HEK293T (cell line): ENCODE measurements at regions not wholly inside any gene's neighbourhood (a gene's known extent, or its start where the extent isn't known, plus 50 kb on each side); places are given as distances from the start of the nearest gene placed in this dataset.
"Not testable (repeated sequence)": the region's sequence is repeated elsewhere in the genome, so short reads cannot be mapped to it uniquely, and the experiment has no call there.

Experiments
- CTCF ChIA-PET: fragments of 350-600 bp; formaldehyde crosslinking; extraction: SDS; loops from one replicate; lab custom pipeline; 2021; ENCODE audit warnings: antibody characterized with exemption, inconsistent platforms; lab: Yijun Ruan, JAX
- POLR2A ChIA-PET: fragments of 350-600 bp; formaldehyde crosslinking; extraction: SDS; loops from one replicate; lab custom pipeline; 2020; ENCODE audit warnings: antibody characterized with exemption, inconsistent platforms; lab: Yijun Ruan, JAX
- DNase-seq: peaks from one replicate; pipeline ENCODE4 v3.0.0; 2012; ENCODE audit warnings: mixed read lengths; ENCODE audit errors: extremely low spot score
- ARNT ChIP-seq: fragments of 450-650 bp; IDR thresholded peaks from 2 replicates; pipeline ENCODE4 v1.6.1; 2017; ENCODE audit warnings: mild to moderate bottlenecking
- BHLHE40 ChIP-seq: fragments of 450-650 bp; IDR thresholded peaks from 2 replicates; pipeline ENCODE4 v1.6.1; 2016; ENCODE audit warnings: mild to moderate bottlenecking, moderate library complexity, borderline replicate concordance
- CTBP1 ChIP-seq: fragments of 450-650 bp; IDR thresholded peaks from 2 replicates; pipeline ENCODE4 v1.6.1; 2016; ENCODE audit warnings: borderline replicate concordance
- ELF4 ChIP-seq: fragments of 450-650 bp; IDR thresholded peaks from 2 replicates; pipeline ENCODE4 v1.6.1; 2017; ENCODE audit warnings: antibody characterized with exemption
- FOXA1 ChIP-seq: fragments of 450-650 bp; IDR thresholded peaks from 2 replicates; pipeline ENCODE4 v1.6.1; 2016; ENCODE audit warnings: mild to moderate bottlenecking
- FOXK2 ChIP-seq: fragments of 450-650 bp; IDR thresholded peaks from 2 replicates; pipeline ENCODE4 v1.6.1; 2016; ENCODE audit warnings: mild to moderate bottlenecking
- FOXM1 ChIP-seq: fragments of 450-650 bp; IDR thresholded peaks from 2 replicates; pipeline ENCODE4 v1.6.1; 2017; ENCODE audit warnings: mild to moderate bottlenecking, borderline replicate concordance
- HDGF ChIP-seq: fragments of 450-650 bp; IDR thresholded peaks from 2 replicates; pipeline ENCODE4 v1.6.1; 2017; ENCODE audit warnings: antibody characterized with exemption, borderline replicate concordance
- L3MBTL2 ChIP-seq: fragments of 450-650 bp; conservative IDR thresholded peaks from 2 replicates; pipeline ENCODE4 v1.6.1; 2016; ENCODE audit warnings: mild to moderate bottlenecking
- LEF1 ChIP-seq: fragments of 450-650 bp; IDR thresholded peaks from 2 replicates; pipeline ENCODE4 v1.6.1; 2017; ENCODE audit warnings: mild to moderate bottlenecking, borderline replicate concordance
- NFRKB ChIP-seq: fragments of 450-650 bp; IDR thresholded peaks from 2 replicates; pipeline ENCODE4 v1.6.1; 2016; ENCODE audit warnings: mild to moderate bottlenecking, moderate library complexity
- PKNOX1 ChIP-seq: fragments of 450-650 bp; IDR thresholded peaks from 2 replicates; pipeline ENCODE4 v1.6.1; 2016
- SP1 ChIP-seq: fragments of 450-650 bp; IDR thresholded peaks from 2 replicates; pipeline ENCODE4 v1.6.1; 2017
- SUZ12 ChIP-seq: fragments of 450-650 bp; IDR thresholded peaks from 2 replicates; pipeline ENCODE4 v1.6.1; 2016; ENCODE audit warnings: mild to moderate bottlenecking
- TARDBP ChIP-seq: fragments of 450-650 bp; IDR thresholded peaks from 2 replicates; pipeline ENCODE4 v1.6.1; 2016
- ZNF384 ChIP-seq: fragments of 450-650 bp; IDR thresholded peaks from 2 replicates; pipeline ENCODE4 v1.6.1; 2016

DNA sequence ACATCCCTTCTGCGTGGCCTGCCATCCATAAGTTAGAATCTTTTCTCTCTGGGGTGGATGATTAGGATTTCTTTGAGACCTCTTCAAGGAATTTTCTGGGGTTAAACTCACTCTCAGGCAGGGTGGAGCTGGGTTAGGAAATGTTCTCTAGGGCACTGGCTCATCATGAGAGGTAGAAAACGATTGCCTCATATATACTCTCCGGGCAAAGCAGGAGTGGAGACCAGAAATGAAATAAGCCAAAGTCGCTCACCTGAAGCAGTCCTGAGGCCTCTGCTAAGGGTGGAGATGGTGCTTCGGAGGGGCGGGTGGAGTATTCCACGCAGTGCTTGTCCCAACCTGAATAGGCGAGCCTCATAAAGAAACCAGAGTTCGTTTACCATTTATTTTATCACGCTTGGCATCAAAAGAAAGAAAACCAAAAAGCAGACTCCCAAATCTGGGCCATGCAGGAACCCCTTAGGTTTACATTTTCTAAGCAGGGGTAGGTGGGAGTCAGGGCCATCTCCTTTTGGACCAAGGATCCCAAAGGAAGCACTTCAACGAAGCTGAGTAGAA, 249.3 kb upstream of the MEIS1 start:
- no peak for DNase-seq
- ChIA-PET CTCF (no interaction called here), POLR2A (no interaction called here)
- TF ChIP-seq ARNT (no peak), BHLHE40 (no peak)

DNA sequence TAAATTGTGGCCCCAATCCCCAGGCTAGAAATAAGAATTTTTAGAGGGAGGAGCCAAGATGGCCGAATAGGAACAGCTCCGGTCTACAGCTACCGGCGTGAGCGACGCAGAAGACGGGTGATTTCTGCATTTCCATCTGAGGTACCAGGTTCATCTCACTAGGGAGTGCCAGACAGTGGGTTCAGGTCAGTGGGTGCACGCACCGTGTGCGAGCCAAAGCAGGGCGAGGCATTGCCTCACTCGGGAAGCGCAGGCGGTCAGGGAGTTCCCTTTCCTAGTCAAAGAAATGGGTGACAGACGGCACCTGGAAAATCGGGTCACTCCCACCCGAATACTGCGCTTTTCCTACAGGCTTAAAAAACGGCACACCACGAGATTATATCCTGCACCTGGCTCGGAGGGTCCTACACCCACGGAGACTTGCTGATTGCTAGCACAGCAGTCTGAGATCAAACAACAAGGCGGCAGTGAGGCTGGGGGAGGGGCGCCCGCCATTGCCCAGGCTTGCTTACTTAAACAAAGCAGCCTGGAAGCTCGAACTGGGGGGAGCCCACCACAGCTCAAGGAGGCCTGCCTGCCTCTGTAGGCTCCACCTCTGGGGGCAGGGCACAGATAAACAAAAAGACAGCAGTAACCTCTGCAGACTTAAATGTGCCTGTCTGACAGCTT, 257.7 kb upstream of the MEIS1 start:
- CTCF ChIA-PET, POLR2A ChIA-PET, DNase-seq: not testable (repeated sequence)

DNA sequence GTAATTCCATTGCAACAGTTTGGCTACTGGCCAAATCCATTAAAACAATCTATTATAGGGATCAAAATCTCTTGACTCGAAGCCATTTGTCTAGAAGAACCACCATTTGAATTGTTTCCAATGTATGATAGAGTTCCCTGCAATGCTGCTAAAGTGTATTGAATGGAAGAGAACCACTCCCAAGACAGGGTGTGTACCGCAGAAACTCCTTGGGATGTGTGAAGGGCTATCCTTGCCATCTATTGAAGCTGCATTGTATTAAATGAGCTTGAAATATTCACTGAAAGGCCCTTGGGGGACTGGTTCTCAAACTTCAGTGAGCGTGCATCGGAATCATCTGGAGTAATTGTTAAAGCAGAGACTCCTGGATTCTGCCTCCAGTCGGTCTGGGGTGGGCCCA, 260.4 kb upstream of the MEIS1 start:
- TF ChIP-seq ZNF384 (no peak), LEF1 (no peak), L3MBTL2 (no peak), ELF4 (no peak), SUZ12 (no peak), FOXK2 (no peak), BHLHE40 (no peak), FOXM1 (no peak), NFRKB (no peak), HDGF (no peak), ARNT (no peak)
- ChIA-PET CTCF (interaction anchor here (0.5 kb wide), 1 partner anchor 79 kb away, joined by 3 read pairs; no protein-coding TSS in a partner anchor), POLR2A (no interaction called here)
- no peak for DNase-seq

GRCh38 chr2:66173645-66174044, 261.3 kb upstream of the MEIS1 start:
- TF ChIP-seq CTBP1 = no peak
- no peak for TF ChIP-seq FOXK2
- TF ChIP-seq SUZ12 = no peak
- no peak for TF ChIP-seq FOXA1
- TF ChIP-seq PKNOX1 = no peak
- no peak for TF ChIP-seq HDGF
- TF ChIP-seq FOXM1 = no peak
- TF ChIP-seq BHLHE40 = no peak
- TF ChIP-seq ZNF384 = no peak
- no peak for TF ChIP-seq LEF1
- TF ChIP-seq NFRKB = no peak
- TF ChIP-seq L3MBTL2 = no peak
- no peak for TF ChIP-seq ELF4
- no peak for TF ChIP-seq ARNT
- TF ChIP-seq SP1 = no peak
- no peak for TF ChIP-seq TARDBP
- ChIA-PET CTCF (no interaction called here), POLR2A (no interaction called here)
- DNase-seq = no peak

- POLR2A ChIA-PET = no interaction called here
- peak; percentile 33 for DNase-seq
- CTCF ChIA-PET = interaction anchor here (1.2 kb wide), 1 partner anchor 40 kb away, joined by 3 read pairs; no protein-coding TSS in a partner anchor
- TF ChIP-seq L3MBTL2 (no peak), ARNT (no peak), NFRKB (no peak), CTBP1 (0 out of 2 replicates have a peak, but pooled peaks have one; percentile 38), HDGF (no peak)
Observed at GRCh38 chr2:66171530-66171929, 263.4 kb upstream of the MEIS1 start.

- DNase-seq = no peak
- POLR2A ChIA-PET = no interaction called here
- CTCF ChIA-PET = no interaction called here
- TF ChIP-seq NFRKB (no peak), ELF4 (no peak)
Observed at GRCh38 chr2:66170744-66171330, 264.1 kb upstream of the MEIS1 start.

DNA sequence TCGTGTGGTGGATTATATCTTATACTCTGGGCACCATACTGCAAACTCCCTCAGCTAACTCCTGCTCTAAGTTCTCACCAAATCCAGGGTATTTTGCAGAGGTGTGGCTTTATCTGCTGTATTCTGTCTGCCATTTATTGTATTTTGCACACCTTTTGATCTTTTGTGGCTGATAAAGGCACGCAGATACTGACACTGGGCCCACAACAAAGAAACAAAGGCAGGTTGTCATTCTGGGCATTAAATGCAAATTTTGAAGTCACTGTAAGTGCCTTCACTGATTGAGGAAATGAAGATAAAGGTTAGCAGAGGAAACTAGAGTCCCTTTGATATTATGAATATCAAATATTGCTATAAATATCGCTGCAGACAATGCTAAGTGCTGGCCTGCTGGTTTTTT, 265.8 kb upstream of the MEIS1 start:
- DNase-seq = no peak
- ChIA-PET POLR2A (no interaction called here), CTCF (no interaction called here)
- TF ChIP-seq ZNF384 (no peak), BHLHE40 (no peak), PKNOX1 (no peak), CTBP1 (no peak), SUZ12 (no peak), FOXA1 (no peak), HDGF (no peak), ELF4 (no peak), L3MBTL2 (no peak), FOXK2 (no peak), FOXM1 (no peak), NFRKB (no peak), TARDBP (no peak)
